ENCODE measurements at regions not wholly inside any gene's neighbourhood (a gene's known extent, or its start where the extent isn't known, plus 50 kb on each side); places are given as distances from the start of the nearest gene placed in this dataset.

- no peak for TF ChIP-seq CTCF (IDR thresholded peaks at IDR 0.05; ENCODE audit: insufficient read depth, low read length)
- TF ChIP-seq REST (IDR thresholded peaks at IDR 0.05; ENCODE audit: insufficient replicate concordance, low read depth), result no peak
- no peak for TF ChIP-seq POLR2AphosphoS5 (IDR thresholded peaks at IDR 0.05; ENCODE audit: low read depth)
- no peak for TF ChIP-seq GABPA (IDR thresholded peaks at IDR 0.05; ENCODE audit: low read depth)
Measured at GRCh38 chr7:34575006-34575405, 83.0 kb upstream of the NPSR1 start.

Data from HL-60 (cell line).